HL-60 (cell line): ENCODE measurements at regions not wholly inside any gene's neighbourhood (a gene's known extent, or its start where the extent isn't known, plus 50 kb on each side); places are given as distances from the start of the nearest gene placed in this dataset.

ENCODE experiments used
- DNase-seq, 2 experiments: peaks; one replicate each; pipeline ENCODE4 v3.0.0-alpha.2; 2010 to 2020; ENCODE audit warnings: low read depth in 1 of 2, low spot score in 1 of 2
- H3K27ac ChIP-seq: fragments of 250-450 bp; sonication (Bioruptor Pico); replicated peaks from 2 replicates; pipeline ENCODE4 v1.5.1; 2020; ENCODE audit warnings: mild to moderate bottlenecking, moderate library complexity
- H3K27me3 ChIP-seq: fragments of 250-450 bp; sonication (Bioruptor Pico); 2 replicates; pipeline ENCODE4 v1.5.1; 2021; ENCODE audit warnings: mild to moderate bottlenecking, moderate library complexity; ENCODE audit not compliant: insufficient read depth, poor library complexity, severe bottlenecking
- H3K4me3 ChIP-seq: replicated peaks from 2 replicates; pipeline ENCODE4 v1.5.1; 2011; ENCODE audit warnings: mild to moderate bottlenecking, control low read depth, low read length; ENCODE audit not compliant: insufficient read depth
- GABPA ChIP-seq: IDR thresholded peaks from 2 replicates; pipeline ENCODE4 v1.6.1; 2012; ENCODE audit warnings: low read depth
- POLR2AphosphoS5 ChIP-seq: IDR thresholded peaks from 2 replicates; pipeline ENCODE4 v1.6.1; 2012; ENCODE audit warnings: low read depth
- SPI1 ChIP-seq: IDR thresholded peaks from 2 replicates; pipeline ENCODE4 v1.6.1; 2012; ENCODE audit warnings: low read depth, mild to moderate bottlenecking, borderline replicate concordance
- TF ChIP-seq, protein P1 (sequence below): IDR thresholded peaks from one replicate; pipeline ENCODE4 v1.5.1; 2011; ENCODE audit warnings: low read length, control low read depth, inconsistent platforms; ENCODE audit not compliant: insufficient read depth
- TF ChIP-seq, protein P2 (sequence below): IDR thresholded peaks from 2 replicates; pipeline ENCODE4 v1.6.1; 2012; ENCODE audit warnings: low read depth; ENCODE audit not compliant: insufficient replicate concordance

DNA sequence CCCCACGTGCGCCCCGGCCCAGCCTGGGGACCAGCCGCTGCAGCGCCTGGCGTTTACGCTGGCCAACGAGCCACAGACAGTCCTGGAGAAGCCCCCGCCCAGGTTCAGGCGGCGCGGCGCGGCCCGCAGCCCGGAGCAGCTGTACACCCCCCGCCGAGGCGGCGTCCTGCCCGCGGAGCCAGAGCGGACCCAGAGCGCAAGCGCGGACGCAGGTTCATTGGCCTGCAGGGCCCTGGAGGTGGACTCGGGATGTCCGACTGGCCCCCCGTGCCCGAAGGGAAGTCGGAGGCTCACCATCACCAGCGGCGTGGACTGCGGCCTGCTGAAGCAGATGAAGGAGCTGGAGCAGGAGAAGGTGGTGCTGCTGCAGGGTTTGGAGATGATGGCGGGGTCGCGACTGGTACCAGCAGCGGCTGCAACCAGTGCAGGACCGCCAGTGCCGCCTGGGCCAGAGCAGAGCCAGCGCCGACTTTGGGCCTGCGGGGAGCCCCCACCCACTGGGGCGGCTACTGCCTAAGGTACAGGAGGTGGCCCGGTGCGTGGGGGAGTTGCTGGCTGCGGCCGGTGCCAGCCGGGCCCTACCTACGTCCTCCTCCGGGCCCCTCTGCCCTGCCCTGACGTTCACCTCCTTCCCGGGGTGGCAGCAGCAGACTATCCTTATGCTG is 72.0 kb upstream of the KCTD7 start:
- no peak for DNase-seq
- H3K27me3 ChIP-seq = no peaks in the 10 kb centered on the region
- no peak overlapping the region for H3K27ac ChIP-seq
- no peak overlapping the region for H3K4me3 ChIP-seq
- TF ChIP-seq POLR2AphosphoS5 (no peak), SPI1 (no peak), GABPA (no peak)
- TF ChIP-seq, protein P1, sequence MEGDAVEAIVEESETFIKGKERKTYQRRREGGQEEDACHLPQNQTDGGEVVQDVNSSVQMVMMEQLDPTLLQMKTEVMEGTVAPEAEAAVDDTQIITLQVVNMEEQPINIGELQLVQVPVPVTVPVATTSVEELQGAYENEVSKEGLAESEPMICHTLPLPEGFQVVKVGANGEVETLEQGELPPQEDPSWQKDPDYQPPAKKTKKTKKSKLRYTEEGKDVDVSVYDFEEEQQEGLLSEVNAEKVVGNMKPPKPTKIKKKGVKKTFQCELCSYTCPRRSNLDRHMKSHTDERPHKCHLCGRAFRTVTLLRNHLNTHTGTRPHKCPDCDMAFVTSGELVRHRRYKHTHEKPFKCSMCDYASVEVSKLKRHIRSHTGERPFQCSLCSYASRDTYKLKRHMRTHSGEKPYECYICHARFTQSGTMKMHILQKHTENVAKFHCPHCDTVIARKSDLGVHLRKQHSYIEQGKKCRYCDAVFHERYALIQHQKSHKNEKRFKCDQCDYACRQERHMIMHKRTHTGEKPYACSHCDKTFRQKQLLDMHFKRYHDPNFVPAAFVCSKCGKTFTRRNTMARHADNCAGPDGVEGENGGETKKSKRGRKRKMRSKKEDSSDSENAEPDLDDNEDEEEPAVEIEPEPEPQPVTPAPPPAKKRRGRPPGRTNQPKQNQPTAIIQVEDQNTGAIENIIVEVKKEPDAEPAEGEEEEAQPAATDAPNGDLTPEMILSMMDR = no peak
- TF ChIP-seq, protein P2, sequence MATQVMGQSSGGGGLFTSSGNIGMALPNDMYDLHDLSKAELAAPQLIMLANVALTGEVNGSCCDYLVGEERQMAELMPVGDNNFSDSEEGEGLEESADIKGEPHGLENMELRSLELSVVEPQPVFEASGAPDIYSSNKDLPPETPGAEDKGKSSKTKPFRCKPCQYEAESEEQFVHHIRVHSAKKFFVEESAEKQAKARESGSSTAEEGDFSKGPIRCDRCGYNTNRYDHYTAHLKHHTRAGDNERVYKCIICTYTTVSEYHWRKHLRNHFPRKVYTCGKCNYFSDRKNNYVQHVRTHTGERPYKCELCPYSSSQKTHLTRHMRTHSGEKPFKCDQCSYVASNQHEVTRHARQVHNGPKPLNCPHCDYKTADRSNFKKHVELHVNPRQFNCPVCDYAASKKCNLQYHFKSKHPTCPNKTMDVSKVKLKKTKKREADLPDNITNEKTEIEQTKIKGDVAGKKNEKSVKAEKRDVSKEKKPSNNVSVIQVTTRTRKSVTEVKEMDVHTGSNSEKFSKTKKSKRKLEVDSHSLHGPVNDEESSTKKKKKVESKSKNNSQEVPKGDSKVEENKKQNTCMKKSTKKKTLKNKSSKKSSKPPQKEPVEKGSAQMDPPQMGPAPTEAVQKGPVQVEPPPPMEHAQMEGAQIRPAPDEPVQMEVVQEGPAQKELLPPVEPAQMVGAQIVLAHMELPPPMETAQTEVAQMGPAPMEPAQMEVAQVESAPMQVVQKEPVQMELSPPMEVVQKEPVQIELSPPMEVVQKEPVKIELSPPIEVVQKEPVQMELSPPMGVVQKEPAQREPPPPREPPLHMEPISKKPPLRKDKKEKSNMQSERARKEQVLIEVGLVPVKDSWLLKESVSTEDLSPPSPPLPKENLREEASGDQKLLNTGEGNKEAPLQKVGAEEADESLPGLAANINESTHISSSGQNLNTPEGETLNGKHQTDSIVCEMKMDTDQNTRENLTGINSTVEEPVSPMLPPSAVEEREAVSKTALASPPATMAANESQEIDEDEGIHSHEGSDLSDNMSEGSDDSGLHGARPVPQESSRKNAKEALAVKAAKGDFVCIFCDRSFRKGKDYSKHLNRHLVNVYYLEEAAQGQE = no peak

DNA sequence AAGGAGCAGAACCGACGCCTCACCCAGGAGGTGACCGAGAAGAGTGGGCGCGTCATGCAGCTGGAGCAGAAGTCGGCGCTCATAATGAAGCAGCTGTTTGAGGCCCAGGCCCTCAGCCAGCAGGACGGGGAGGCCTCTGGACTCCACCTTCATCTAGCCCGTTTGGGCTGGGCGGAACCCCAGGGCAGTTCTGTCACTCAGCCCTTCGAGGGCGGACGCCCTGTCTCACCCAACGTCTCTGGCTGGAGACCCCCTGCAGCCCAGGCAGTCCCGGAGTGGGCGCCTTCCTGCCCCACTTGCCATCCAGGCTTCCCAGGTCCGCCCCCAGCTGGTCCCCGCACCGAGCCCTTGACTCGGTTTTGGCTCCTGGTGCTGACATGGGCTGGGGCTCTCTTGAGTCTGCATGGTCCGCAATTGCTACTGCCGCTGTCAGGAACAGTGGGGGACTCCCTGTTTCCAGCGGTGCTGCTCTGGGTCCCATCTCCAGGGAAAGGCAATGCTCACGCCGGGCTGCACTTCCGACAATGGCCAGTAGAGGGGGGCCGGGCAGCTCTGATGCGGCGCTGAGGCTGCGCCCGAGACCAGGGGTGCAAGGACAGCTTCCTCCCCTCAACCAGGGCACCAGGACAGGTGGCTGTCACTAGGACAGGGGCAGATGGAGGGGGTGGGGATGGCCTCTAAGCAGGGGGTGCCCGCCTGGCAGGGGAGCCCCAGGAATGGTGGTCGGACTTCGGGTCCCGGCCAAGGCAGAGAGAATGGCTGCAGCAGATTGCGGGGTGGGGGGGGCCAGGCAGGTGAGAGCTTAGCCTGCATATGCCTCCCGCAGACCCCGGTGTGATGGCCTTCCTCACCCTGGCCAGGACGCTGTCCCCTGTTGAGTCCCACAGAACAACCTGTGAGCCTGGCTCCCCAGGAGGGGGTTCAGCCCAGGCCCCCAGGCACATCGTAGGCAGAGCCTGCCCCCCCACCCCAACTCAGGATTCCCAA is 71.2 kb upstream of the KCTD7 start:
- peak; percentile 16 to 48 for DNase-seq
- TF ChIP-seq, protein P1 = peak; percentile 91
- no peak for TF ChIP-seq SPI1
- H3K27ac ChIP-seq = no peak overlapping the region

DNA sequence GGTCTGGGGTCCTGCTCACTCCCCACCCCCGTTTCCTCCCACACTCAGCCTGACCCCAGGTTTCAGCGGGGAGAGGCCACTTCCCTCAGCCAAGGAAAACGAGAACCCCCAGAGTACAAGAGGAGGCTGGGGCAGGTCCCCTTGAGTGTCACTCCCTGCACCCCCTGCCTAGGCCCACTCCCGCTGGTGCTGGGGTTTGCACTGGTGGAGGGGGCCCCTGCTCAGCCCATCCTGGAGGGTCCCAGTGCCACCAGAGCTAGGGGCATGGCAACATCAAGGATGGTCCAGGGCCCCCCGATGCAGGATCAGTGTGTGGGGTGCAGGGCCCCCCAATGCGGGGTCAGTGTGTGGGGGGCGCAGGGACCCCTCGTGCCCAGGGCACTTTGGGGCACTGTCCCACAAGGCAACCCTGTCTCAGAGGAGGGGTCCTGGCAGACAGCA is 70.5 kb upstream of the KCTD7 start:
- TF ChIP-seq, protein P1 = no peak
- TF ChIP-seq POLR2AphosphoS5 = no peak
- no peak for TF ChIP-seq GABPA
- no peak for TF ChIP-seq SPI1
- TF ChIP-seq, protein P2 = no peak
- DNase-seq = no peak
- no peak overlapping the region for H3K27ac ChIP-seq
- H3K4me3 ChIP-seq = no peak overlapping the region
- no peaks in the 10 kb centered on the region for H3K27me3 ChIP-seq

More for the DNA sequence above, 71.2 kb upstream of the KCTD7 start:
- H3K4me3 ChIP-seq = no peak overlapping the region
- H3K27me3 ChIP-seq = no peaks in the 10 kb centered on the region
